ENCODE measurements at regions not wholly inside any gene's neighbourhood (a gene's known extent, or its start where the extent isn't known, plus 50 kb on each side); places are given as distances from the start of the nearest gene placed in this dataset.

GRCh38 chr2:38473333-38474005 lies 96.4 kb upstream of the ATL2 start:
- TF ChIP-seq EP300 (IDR thresholded peaks at IDR 0.05) (no peak), POLR2A (IDR thresholded peaks at IDR 0.05) (no peak), POLR2AphosphoS5 (IDR thresholded peaks at IDR 0.05) (no peak)
- TF ChIP-seq, protein P1, sequence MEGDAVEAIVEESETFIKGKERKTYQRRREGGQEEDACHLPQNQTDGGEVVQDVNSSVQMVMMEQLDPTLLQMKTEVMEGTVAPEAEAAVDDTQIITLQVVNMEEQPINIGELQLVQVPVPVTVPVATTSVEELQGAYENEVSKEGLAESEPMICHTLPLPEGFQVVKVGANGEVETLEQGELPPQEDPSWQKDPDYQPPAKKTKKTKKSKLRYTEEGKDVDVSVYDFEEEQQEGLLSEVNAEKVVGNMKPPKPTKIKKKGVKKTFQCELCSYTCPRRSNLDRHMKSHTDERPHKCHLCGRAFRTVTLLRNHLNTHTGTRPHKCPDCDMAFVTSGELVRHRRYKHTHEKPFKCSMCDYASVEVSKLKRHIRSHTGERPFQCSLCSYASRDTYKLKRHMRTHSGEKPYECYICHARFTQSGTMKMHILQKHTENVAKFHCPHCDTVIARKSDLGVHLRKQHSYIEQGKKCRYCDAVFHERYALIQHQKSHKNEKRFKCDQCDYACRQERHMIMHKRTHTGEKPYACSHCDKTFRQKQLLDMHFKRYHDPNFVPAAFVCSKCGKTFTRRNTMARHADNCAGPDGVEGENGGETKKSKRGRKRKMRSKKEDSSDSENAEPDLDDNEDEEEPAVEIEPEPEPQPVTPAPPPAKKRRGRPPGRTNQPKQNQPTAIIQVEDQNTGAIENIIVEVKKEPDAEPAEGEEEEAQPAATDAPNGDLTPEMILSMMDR (IDR thresholded peaks at IDR 0.05), result no peak
- H3K36me3 ChIP-seq, result no peaks in the 10 kb centered on the region
- no peak overlapping the region for H3K4me3 ChIP-seq
- DNase-seq, result no peak
- no peaks in the 10 kb centered on the region for H3K9me3 ChIP-seq
- no peaks in the 10 kb centered on the region for H3K27me3 ChIP-seq
- WGBS, 2 donors, result 72 to 84% methylated on average over 5 of the region's 5 CpGs
- intact Hi-C loops (cut with DNase I), result no loop called here
- peaks cover 0 to 33% (median 24%) of the 10 kb centered on the region in 4 donors for H3K4me1 ChIP-seq
- H3K27ac ChIP-seq, result no peak overlapping the region

DNA sequence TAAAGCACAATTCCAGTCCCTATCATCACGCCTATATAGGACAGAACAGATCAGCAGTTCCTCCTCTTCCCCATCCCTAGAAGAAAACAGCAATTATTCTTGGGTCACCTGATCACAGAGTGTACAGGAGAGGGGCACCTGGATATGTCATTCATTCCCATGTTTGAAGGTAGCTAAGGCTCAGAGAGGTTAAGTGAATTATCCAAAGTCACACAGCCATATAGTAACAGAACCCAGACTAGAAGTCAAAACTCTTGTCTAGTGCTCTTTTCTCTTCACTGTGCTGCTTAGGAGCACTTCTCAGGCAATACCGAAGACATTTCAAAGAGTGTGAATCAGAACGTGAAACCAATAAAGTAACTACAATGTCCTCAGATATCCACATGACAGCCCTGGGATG lies 93.0 kb upstream of the ATL2 start:
- WGBS, 2 donors, result 88% methylated on average over 3 of the region's 3 CpGs
- peaks cover 0 to 61% (median 55%) of the 10 kb centered on the region in 4 donors for H3K4me1 ChIP-seq
- peak overlapping the region; percentile 86 to 91 (median 88) for H3K27ac ChIP-seq

GRCh38 chr2:38467768-38468455 lies 90.8 kb upstream of the ATL2 start:
- H3K9me3 ChIP-seq, result no peaks in the 10 kb centered on the region
- peaks cover 0 to 75% (median 54%) of the 10 kb centered on the region in 4 donors for H3K4me1 ChIP-seq
- TF ChIP-seq POLR2AphosphoS5 (IDR thresholded peaks at IDR 0.05) (peak in 2 of 4 donors; percentile 5 to 7), POLR2A (IDR thresholded peaks at IDR 0.05) (no peak)
- intact Hi-C loops (cut with DNase I), result loop anchor here (2.0 to 5.0 kb wide), 4 partner anchors 39 to 151 kb away; partner anchors contain the start of gene ATL2
- H3K27ac ChIP-seq, result peak overlapping the region; percentile 86 to 91 (median 88)
- H3K36me3 ChIP-seq, result no peaks in the 10 kb centered on the region
- no peak for DNase-seq
- 14 to 50% methylated on average over 3 of the region's 3 CpGs for WGBS, 2 donors
- no peak overlapping the region for H3K4me3 ChIP-seq
- no peaks in the 10 kb centered on the region for H3K27me3 ChIP-seq

More for the DNA sequence above, 93.0 kb upstream of the ATL2 start:
- DNase-seq, result no peak
- no peaks in the 10 kb centered on the region for H3K27me3 ChIP-seq
- TF ChIP-seq POLR2A (IDR thresholded peaks at IDR 0.05) (no peak), EP300 (IDR thresholded peaks at IDR 0.05) (no peak), POLR2AphosphoS5 (IDR thresholded peaks at IDR 0.05) (no peak)
- TF ChIP-seq, protein P1 (IDR thresholded peaks at IDR 0.05), result no peak
- no peaks in the 10 kb centered on the region for H3K36me3 ChIP-seq
- intact Hi-C loops (cut with DNase I), result no loop called here
- H3K9me3 ChIP-seq, result no peaks in the 10 kb centered on the region
- H3K4me3 ChIP-seq, result no peak overlapping the region

DNA sequence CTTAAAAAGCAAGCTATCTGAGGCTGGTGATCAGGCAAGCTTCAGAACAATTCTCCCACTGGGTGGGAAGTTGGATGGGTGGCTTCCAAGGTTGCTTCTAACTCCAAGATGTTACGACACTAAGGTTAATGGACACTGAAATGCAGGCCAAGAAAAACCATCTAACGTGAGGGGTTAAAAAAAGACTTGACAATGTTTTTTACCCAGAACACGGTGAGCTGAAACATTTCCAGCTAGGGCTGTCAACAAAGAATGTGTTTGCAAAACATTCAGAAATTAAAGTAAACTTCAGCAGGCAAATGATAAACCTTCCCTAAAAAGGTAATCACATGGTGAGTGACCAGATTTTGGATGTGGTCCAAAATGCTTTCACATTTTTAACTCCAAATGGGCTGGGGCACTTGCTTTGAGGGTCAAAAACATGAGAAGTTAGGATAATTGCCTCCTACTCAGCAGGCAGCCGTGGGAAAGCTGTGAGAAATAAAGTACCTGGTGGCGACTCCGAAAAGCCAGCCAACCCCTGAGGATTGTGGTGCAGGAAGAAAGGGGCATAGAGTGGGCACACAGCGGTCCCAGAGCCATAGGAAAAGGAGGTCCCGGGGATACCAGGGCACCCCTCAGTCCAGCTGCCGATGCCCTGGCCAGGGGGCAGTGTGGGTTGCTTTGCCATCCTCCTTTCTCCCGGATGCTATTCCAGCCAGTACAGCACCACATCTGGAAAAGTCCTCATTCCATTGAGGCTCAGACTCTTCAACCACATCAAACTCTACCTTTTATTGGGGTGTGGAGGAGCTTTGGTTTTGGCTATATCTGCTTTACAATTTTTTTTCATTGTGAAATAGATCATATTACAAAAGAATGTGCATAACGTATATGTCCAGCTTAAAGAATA lies 90.0 kb upstream of the ATL2 start:
- WGBS, 2 donors, result 76 to 78% methylated on average over 11 of the region's 11 CpGs
- Histone ChIP-seq H3K4me3 (no peak overlapping the region), H3K4me1 (peaks cover 0 to 83% (median 60%) of the 10 kb centered on the region in 4 donors), H3K36me3 (no peaks in the 10 kb centered on the region), H3K27ac (peak overlapping the region; percentile 86 to 91 (median 88)), H3K9me3 (no peaks in the 10 kb centered on the region), H3K27me3 (no peaks in the 10 kb centered on the region)
- TF ChIP-seq, protein P1 (IDR thresholded peaks at IDR 0.05), result no peak
- peak; percentile 67 to 81 (median 78) for TF ChIP-seq POLR2AphosphoS5 (IDR thresholded peaks at IDR 0.05)
- peak; percentile 68 to 91 (median 84) for TF ChIP-seq EP300 (IDR thresholded peaks at IDR 0.05)
- DNase-seq, result peak; percentile 82
- intact Hi-C loops (cut with DNase I), result loop anchor here (2.0 to 5.0 kb wide), 4 partner anchors 40 to 150 kb away; partner anchors contain the start of gene ATL2

Measured in sigmoid colon (tissue), 6 donors.